BLaER1 (cell line): ENCODE measurements at regions not wholly inside any gene's neighbourhood (a gene's known extent, or its start where the extent isn't known, plus 50 kb on each side); places are given as distances from the start of the nearest gene placed in this dataset.

Experiments used
- H3K27ac ChIP-seq: shearing (Covaris generic); formaldehyde crosslinking; 2 replicates; pipeline ENCODE4 v1.8.1; 2022
- H3K27me3 ChIP-seq: shearing (Covaris generic); formaldehyde crosslinking; 2 replicates; pipeline ENCODE4 v1.8.1; 2022
- H3K36me3 ChIP-seq: shearing (Covaris generic); formaldehyde crosslinking; 2 replicates; pipeline ENCODE4 v1.8.1; 2022
- H3K4me1 ChIP-seq: shearing (Covaris generic); formaldehyde crosslinking; 2 replicates; pipeline ENCODE4 v1.8.1; 2022
- H3K4me2 ChIP-seq: shearing (Covaris generic); formaldehyde crosslinking; 2 replicates; pipeline ENCODE4 v1.8.1; 2022
- H3K4me3 ChIP-seq: shearing (Covaris generic); formaldehyde crosslinking; 2 replicates; pipeline ENCODE4 v1.8.1; 2022
- H3K9ac ChIP-seq: shearing (Covaris generic); formaldehyde crosslinking; 2 replicates; pipeline ENCODE4 v1.8.1; 2022
- H3K9me3 ChIP-seq: shearing (Covaris generic); formaldehyde crosslinking; 2 replicates; pipeline ENCODE4 v1.8.1; 2022
- H4K20me1 ChIP-seq: shearing (Covaris generic); formaldehyde crosslinking; 2 replicates; pipeline ENCODE4 v1.8.1; 2022
- Cebpa-rat ChIP-seq: shearing (Covaris generic); IDR thresholded peaks from 2 replicates; pipeline ENCODE4 v1.8.1; 2022

- H3K9me3 ChIP-seq, result no peaks in the 10 kb centered on the region; the same call in 1 of the 2 replicates
- H3K4me3 ChIP-seq, result no peak overlapping the region
Observed at GRCh38 chrX:109312757-109313156, 169.1 kb downstream of the GUCY2F start.

GRCh38 chrX:109310031-109310430, 171.9 kb downstream of the GUCY2F start:
- no peak for TF ChIP-seq Cebpa-rat
- H3K9ac ChIP-seq, result no peak overlapping the region
- H3K4me3 ChIP-seq, result no peak overlapping the region
- H3K9me3 ChIP-seq, result no peaks in the 10 kb centered on the region
- H3K27ac ChIP-seq, result no peak overlapping the region
- H3K4me2 ChIP-seq, result no peak overlapping the region
- H3K4me1 ChIP-seq, result no peaks in the 10 kb centered on the region
- H3K36me3 ChIP-seq, result no peaks in the 10 kb centered on the region
- H3K27me3 ChIP-seq, result peaks cover 83% of the 10 kb centered on the region
- H4K20me1 ChIP-seq, result no peaks in the 10 kb centered on the region; the same call in 1 of the 2 replicates

More at GRCh38 chrX:109312757-109313156, 169.1 kb downstream of the GUCY2F start:
- Histone ChIP-seq H3K36me3 (no peaks in the 10 kb centered on the region), H3K27ac (no peak overlapping the region), H3K4me1 (no peaks in the 10 kb centered on the region), H3K4me2 (no peak overlapping the region), H3K27me3 (peaks cover 56% of the 10 kb centered on the region), H4K20me1 (no peaks in the 10 kb centered on the region; the same call in 1 of the 2 replicates), H3K9ac (no peak overlapping the region)
- no peak for TF ChIP-seq Cebpa-rat

- TF ChIP-seq Cebpa-rat, result no peak
- Histone ChIP-seq H3K4me3 (no peak overlapping the region), H3K4me2 (no peak overlapping the region), H3K36me3 (no peaks in the 10 kb centered on the region), H3K27me3 (peaks cover 89% of the 10 kb centered on the region), H3K27ac (no peak overlapping the region), H3K9me3 (no peaks in the 10 kb centered on the region), H3K4me1 (no peaks in the 10 kb centered on the region), H4K20me1 (no peaks in the 10 kb centered on the region), H3K9ac (no peak overlapping the region)
Observed at GRCh38 chrX:109301177-109301576, 180.7 kb downstream of the GUCY2F start.

- Histone ChIP-seq H3K27ac (no peak overlapping the region), H4K20me1 (no peaks in the 10 kb centered on the region), H3K9me3 (no peaks in the 10 kb centered on the region), H3K27me3 (peaks cover 88% of the 10 kb centered on the region), H3K4me3 (no peak overlapping the region), H3K36me3 (no peaks in the 10 kb centered on the region), H3K4me2 (no peak overlapping the region), H3K4me1 (no peaks in the 10 kb centered on the region), H3K9ac (no peak overlapping the region)
- TF ChIP-seq Cebpa-rat, result no peak
Observed at GRCh38 chrX:109300415-109300814, 181.5 kb downstream of the GUCY2F start.

- no peaks in the 10 kb centered on the region for H3K36me3 ChIP-seq
- peaks cover 90% of the 10 kb centered on the region for H3K27me3 ChIP-seq
- H3K9me3 ChIP-seq, result no peaks in the 10 kb centered on the region
- H3K4me3 ChIP-seq, result no peak overlapping the region
- TF ChIP-seq Cebpa-rat, result no peak
- no peak overlapping the region for H3K9ac ChIP-seq
- no peaks in the 10 kb centered on the region for H4K20me1 ChIP-seq
- no peak overlapping the region for H3K4me2 ChIP-seq
- H3K4me1 ChIP-seq, result no peaks in the 10 kb centered on the region
- H3K27ac ChIP-seq, result no peak overlapping the region
Observed at GRCh38 chrX:109299091-109299490, 182.8 kb downstream of the GUCY2F start.

GRCh38 chrX:109294097-109294814, 187.6 kb downstream of the GUCY2F start:
- no peaks in the 10 kb centered on the region for H4K20me1 ChIP-seq
- H3K9me3 ChIP-seq, result no peaks in the 10 kb centered on the region
- H3K4me1 ChIP-seq, result no peaks in the 10 kb centered on the region
- no peak overlapping the region for H3K4me3 ChIP-seq
- no peak overlapping the region for H3K27ac ChIP-seq
- H3K36me3 ChIP-seq, result no peaks in the 10 kb centered on the region
- TF ChIP-seq Cebpa-rat, result no peak
- H3K9ac ChIP-seq, result no peak overlapping the region
- H3K27me3 ChIP-seq, result peaks cover 63% of the 10 kb centered on the region
- H3K4me2 ChIP-seq, result no peak overlapping the region

- H3K27ac ChIP-seq, result no peak overlapping the region
- no peaks in the 10 kb centered on the region; the same call in 1 of the 2 replicates for H4K20me1 ChIP-seq
- H3K4me1 ChIP-seq, result peaks cover 18% of the 10 kb centered on the region
- no peak overlapping the region for H3K4me3 ChIP-seq
- H3K36me3 ChIP-seq, result no peaks in the 10 kb centered on the region
- H3K27me3 ChIP-seq, result peaks cover 24% of the 10 kb centered on the region
- H3K4me2 ChIP-seq, result no peak overlapping the region
- no peaks in the 10 kb centered on the region for H3K9me3 ChIP-seq
- H3K9ac ChIP-seq, result no peak overlapping the region
- no peak for TF ChIP-seq Cebpa-rat
Observed at GRCh38 chrX:109283870-109284269, 198.0 kb downstream of the GUCY2F start.

- H3K4me2 ChIP-seq, result peak overlapping the region; percentile 27
Observed at GRCh38 chrX:109281483-109282275, 200.2 kb downstream of the GUCY2F start.

GRCh38 chrX:109274806-109275205, 207.1 kb downstream of the GUCY2F start:
- Histone ChIP-seq H3K27me3 (peaks cover 80% of the 10 kb centered on the region), H3K9me3 (peaks cover 6% of the 10 kb centered on the region; the same call in 1 of the 2 replicates), H3K4me2 (no peak overlapping the region), H3K9ac (no peak overlapping the region), H3K4me3 (no peak overlapping the region), H3K4me1 (no peaks in the 10 kb centered on the region), H3K36me3 (no peaks in the 10 kb centered on the region), H3K27ac (no peak overlapping the region), H4K20me1 (no peaks in the 10 kb centered on the region; the same call in 1 of the 2 replicates)
- TF ChIP-seq Cebpa-rat, result no peak

More at GRCh38 chrX:109281483-109282275, 200.2 kb downstream of the GUCY2F start:
- TF ChIP-seq Cebpa-rat, result no peak
- H3K9me3 ChIP-seq, result peaks cover 6% of the 10 kb centered on the region; the same call in 1 of the 2 replicates
- H3K36me3 ChIP-seq, result no peaks in the 10 kb centered on the region
- peaks cover 38% of the 10 kb centered on the region for H3K27me3 ChIP-seq
- H3K4me3 ChIP-seq, result no peak overlapping the region
- H3K27ac ChIP-seq, result no peak overlapping the region
- H3K9ac ChIP-seq, result no peak overlapping the region
- peaks cover 18% of the 10 kb centered on the region for H3K4me1 ChIP-seq
- no peaks in the 10 kb centered on the region; the same call in 1 of the 2 replicates for H4K20me1 ChIP-seq
